K562 (cell line): ENCODE measurements at regions not wholly inside any gene's neighbourhood (a gene's known extent, or its start where the extent isn't known, plus 50 kb on each side); places are given as distances from the start of the nearest gene placed in this dataset.

Experiments used
- BRCA1 ChIP-seq, 2 experiments: fragments of 450-650 bp in 1 of 2; sonication (generic) in 1 of 2; formaldehyde crosslinking in 1 of 2; IDR thresholded peaks; 2 replicates each; pipeline versions ENCODE4 v1.5.0 to v1.6.1; 2017 to 2020; ENCODE audit warnings: mild to moderate bottlenecking in 1 of 2, missing genetic modification reagents in 1 of 2
- BRF1 ChIP-seq: IDR thresholded peaks from 3 replicates; pipeline ENCODE4 v1.6.1; 2011; ENCODE audit warnings: borderline replicate concordance, mild to moderate bottlenecking; ENCODE audit not compliant: insufficient read length; ENCODE audit errors: extremely low read depth
- PHF8 ChIP-seq: fragments of 200-600 bp; sonication (generic); IDR thresholded peaks from 2 replicates; pipeline ENCODE4 v1.6.1; 2012; ENCODE audit warnings: mixed run types, mild to moderate bottlenecking, inconsistent platforms, low read length, moderate library complexity, borderline replicate concordance
- ZBTB17 ChIP-seq: fragments of 450-650 bp; formaldehyde crosslinking; IDR thresholded peaks from 2 replicates; pipeline ENCODE4 v1.4.0; 2020; ENCODE audit warnings: mild to moderate bottlenecking
- ZKSCAN3 ChIP-seq: fragments of 250-450 bp; sonication (Bioruptor Pico); IDR thresholded peaks from 2 replicates; pipeline ENCODE4 v1.4.0; 2020
- ZNF134 ChIP-seq: fragments of 250-450 bp; sonication (Bioruptor Pico); conservative IDR thresholded peaks from 2 replicates; pipeline ENCODE4 v1.4.0; 2020
- TF ChIP-seq, protein P1 (sequence below): sonication (generic); formaldehyde crosslinking; IDR thresholded peaks from 2 replicates; pipeline ENCODE4 v1.8.0; 2022; ENCODE audit warnings: mild to moderate bottlenecking, low read depth, missing genetic modification reagents
- TF ChIP-seq, protein P2 (sequence below): sonication (generic); formaldehyde crosslinking; IDR thresholded peaks from 2 replicates; pipeline ENCODE4 v1.8.1; 2023; ENCODE audit warnings: mild to moderate bottlenecking, missing genetic modification reagents
- TF ChIP-seq, protein P3 (sequence below): sonication (generic); formaldehyde crosslinking; IDR thresholded peaks from 2 replicates; pipeline ENCODE4 v1.8.1; 2023; ENCODE audit warnings: mild to moderate bottlenecking, missing genetic modification reagents, moderate library complexity

DNA sequence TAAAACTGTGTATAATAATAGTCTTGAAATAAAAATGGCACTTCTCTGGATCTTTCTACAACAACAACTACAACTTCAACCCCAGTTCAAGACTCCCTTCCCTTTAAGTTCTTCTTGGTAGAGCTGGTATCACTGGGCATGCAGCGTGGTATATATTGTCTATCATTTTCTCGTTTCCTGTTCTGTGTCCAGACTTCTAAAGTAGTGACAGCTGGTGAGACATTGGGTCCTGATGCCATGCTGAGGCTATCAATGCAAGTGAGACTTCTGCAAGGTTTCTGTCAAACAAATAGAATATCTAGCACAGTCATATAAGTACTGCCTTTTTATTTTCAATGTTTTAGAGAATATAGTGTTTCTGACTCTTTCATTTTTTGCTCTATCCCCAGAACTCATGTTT is 123.0 kb upstream of the GRIN3A start (continued):
- TF ChIP-seq ZKSCAN3 (no peak), BRF1 (no peak), ZNF134 (no peak), BRCA1 (IDR thresholded peaks at IDR 0.05) (no peak), BRCA1 (CRISPR knock-in tag; IDR thresholded peaks at IDR 0.05) (no peak), PHF8 (no peak), ZBTB17 (CRISPR knock-in tag) (no peak)
- TF ChIP-seq, protein P1, sequence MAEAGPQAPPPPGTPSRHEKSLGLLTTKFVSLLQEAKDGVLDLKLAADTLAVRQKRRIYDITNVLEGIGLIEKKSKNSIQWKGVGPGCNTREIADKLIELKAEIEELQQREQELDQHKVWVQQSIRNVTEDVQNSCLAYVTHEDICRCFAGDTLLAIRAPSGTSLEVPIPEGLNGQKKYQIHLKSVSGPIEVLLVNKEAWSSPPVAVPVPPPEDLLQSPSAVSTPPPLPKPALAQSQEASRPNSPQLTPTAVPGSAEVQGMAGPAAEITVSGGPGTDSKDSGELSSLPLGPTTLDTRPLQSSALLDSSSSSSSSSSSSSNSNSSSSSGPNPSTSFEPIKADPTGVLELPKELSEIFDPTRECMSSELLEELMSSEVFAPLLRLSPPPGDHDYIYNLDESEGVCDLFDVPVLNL: no peak
- TF ChIP-seq, protein P2, sequence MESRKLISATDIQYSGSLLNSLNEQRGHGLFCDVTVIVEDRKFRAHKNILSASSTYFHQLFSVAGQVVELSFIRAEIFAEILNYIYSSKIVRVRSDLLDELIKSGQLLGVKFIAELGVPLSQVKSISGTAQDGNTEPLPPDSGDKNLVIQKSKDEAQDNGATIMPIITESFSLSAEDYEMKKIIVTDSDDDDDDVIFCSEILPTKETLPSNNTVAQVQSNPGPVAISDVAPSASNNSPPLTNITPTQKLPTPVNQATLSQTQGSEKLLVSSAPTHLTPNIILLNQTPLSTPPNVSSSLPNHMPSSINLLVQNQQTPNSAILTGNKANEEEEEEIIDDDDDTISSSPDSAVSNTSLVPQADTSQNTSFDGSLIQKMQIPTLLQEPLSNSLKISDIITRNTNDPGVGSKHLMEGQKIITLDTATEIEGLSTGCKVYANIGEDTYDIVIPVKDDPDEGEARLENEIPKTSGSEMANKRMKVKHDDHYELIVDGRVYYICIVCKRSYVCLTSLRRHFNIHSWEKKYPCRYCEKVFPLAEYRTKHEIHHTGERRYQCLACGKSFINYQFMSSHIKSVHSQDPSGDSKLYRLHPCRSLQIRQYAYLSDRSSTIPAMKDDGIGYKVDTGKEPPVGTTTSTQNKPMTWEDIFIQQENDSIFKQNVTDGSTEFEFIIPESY (CRISPR knock-in tag): no peak
- TF ChIP-seq, protein P3, sequence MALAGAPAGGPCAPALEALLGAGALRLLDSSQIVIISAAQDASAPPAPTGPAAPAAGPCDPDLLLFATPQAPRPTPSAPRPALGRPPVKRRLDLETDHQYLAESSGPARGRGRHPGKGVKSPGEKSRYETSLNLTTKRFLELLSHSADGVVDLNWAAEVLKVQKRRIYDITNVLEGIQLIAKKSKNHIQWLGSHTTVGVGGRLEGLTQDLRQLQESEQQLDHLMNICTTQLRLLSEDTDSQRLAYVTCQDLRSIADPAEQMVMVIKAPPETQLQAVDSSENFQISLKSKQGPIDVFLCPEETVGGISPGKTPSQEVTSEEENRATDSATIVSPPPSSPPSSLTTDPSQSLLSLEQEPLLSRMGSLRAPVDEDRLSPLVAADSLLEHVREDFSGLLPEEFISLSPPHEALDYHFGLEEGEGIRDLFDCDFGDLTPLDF (CRISPR knock-in tag): no peak
